Lower lobe of right lung (tissue), 2 donors: ENCODE measurements at regions not wholly inside any gene's neighbourhood (a gene's known extent, or its start where the extent isn't known, plus 50 kb on each side); places are given as distances from the start of the nearest gene placed in this dataset.

ENCODE experiments used
- ATAC-seq, 2 donors: fragments of 200-7000 bp; cut with Tn5 transposase; one replicate each; pipeline ENCODE4 v1.9.1; 2020 to 2022; ENCODE audit warnings: mild to moderate bottlenecking in 2 of 2, moderate library complexity in 2 of 2
- DNase-seq: peaks from one replicate; pipeline ENCODE4 v3.0.0-alpha.2; 2020
- H3K27ac ChIP-seq: fragments of 200-600 bp; one replicate; pipeline ENCODE4 v1.8.0; 2022
- H3K27me3 ChIP-seq: fragments of 200-600 bp; one replicate; pipeline ENCODE4 v1.8.0; 2022; ENCODE audit warnings: low read depth
- H3K36me3 ChIP-seq: fragments of 200-600 bp; one replicate; pipeline ENCODE4 v1.8.0; 2022; ENCODE audit warnings: mild to moderate bottlenecking
- H3K4me1 ChIP-seq: fragments of 200-600 bp; one replicate; pipeline ENCODE4 v1.8.0; 2022
- H3K4me3 ChIP-seq: fragments of 200-600 bp; one replicate; pipeline ENCODE4 v1.8.0; 2022; ENCODE audit warnings: mild to moderate bottlenecking
- H3K9me3 ChIP-seq: fragments of 200-600 bp; one replicate; pipeline ENCODE4 v1.8.0; 2022
- CTCF ChIP-seq: fragments of 200-600 bp; IDR thresholded peaks from one replicate; pipeline ENCODE4 v1.8.0; 2022; ENCODE audit warnings: antibody characterized with exemption, mild to moderate bottlenecking
- intact Hi-C: fragments of 100-400 bp; cut with DNase I; formaldehyde crosslinking; loops from one replicate; pipeline ENCODE4 v1.11.0; 2022
- donor health status: DM: no; HTN: yes; CAD: no; lungs with severe emphysema.

- intact Hi-C loops: no loop called here
- DNase-seq: no peak
Observed at GRCh38 chr7:46522354-46522906, 601.4 kb upstream of the IGFBP3 start.

GRCh38 chr7:46518713-46519112, 597.6 kb upstream of the IGFBP3 start:
- no peak for TF ChIP-seq CTCF
- no peak for ATAC-seq
- no peak overlapping the region for H3K4me3 ChIP-seq
- H3K36me3 ChIP-seq: no peaks in the 10 kb centered on the region
- H3K27ac ChIP-seq: no peak overlapping the region
- no peaks in the 10 kb centered on the region for H3K27me3 ChIP-seq
- no peak for DNase-seq
- H3K9me3 ChIP-seq: no peaks in the 10 kb centered on the region
- intact Hi-C loops: no loop called here
- H3K4me1 ChIP-seq: no peaks in the 10 kb centered on the region

More at GRCh38 chr7:46522354-46522906, 601.4 kb upstream of the IGFBP3 start:
- H3K4me3 ChIP-seq: no peak overlapping the region
- H3K9me3 ChIP-seq: peaks cover 3% of the 10 kb centered on the region
- H3K27ac ChIP-seq: no peak overlapping the region
- no peaks in the 10 kb centered on the region for H3K4me1 ChIP-seq
- no peak for TF ChIP-seq CTCF
- H3K27me3 ChIP-seq: no peaks in the 10 kb centered on the region
- H3K36me3 ChIP-seq: no peaks in the 10 kb centered on the region
- no peak for ATAC-seq

- no peak for TF ChIP-seq CTCF
- Histone ChIP-seq H3K4me1 (no peaks in the 10 kb centered on the region), H3K4me3 (no peak overlapping the region), H3K27me3 (no peaks in the 10 kb centered on the region), H3K36me3 (no peaks in the 10 kb centered on the region), H3K9me3 (no peaks in the 10 kb centered on the region), H3K27ac (no peak overlapping the region)
- no peak for ATAC-seq
- DNase-seq: no peak
- intact Hi-C loops: no loop called here
Observed at GRCh38 chr7:46515844-46516590, 594.9 kb upstream of the IGFBP3 start.

GRCh38 chr7:46513447-46513848, 592.4 kb upstream of the IGFBP3 start:
- intact Hi-C loops: no loop called here
- H3K4me1 ChIP-seq: no peaks in the 10 kb centered on the region
- H3K27me3 ChIP-seq: no peaks in the 10 kb centered on the region
- peaks cover 4% of the 10 kb centered on the region for H3K9me3 ChIP-seq
- H3K36me3 ChIP-seq: no peaks in the 10 kb centered on the region
- no peak for TF ChIP-seq CTCF
- no peak overlapping the region for H3K27ac ChIP-seq
- no peak overlapping the region for H3K4me3 ChIP-seq
- no peak for DNase-seq
- ATAC-seq: no peak

- Histone ChIP-seq H3K27ac (no peak overlapping the region), H3K9me3 (peaks cover 4% of the 10 kb centered on the region), H3K27me3 (no peaks in the 10 kb centered on the region), H3K36me3 (no peaks in the 10 kb centered on the region), H3K4me3 (no peak overlapping the region), H3K4me1 (no peaks in the 10 kb centered on the region)
- ATAC-seq (peak in 1 of 2 donors; percentile 53), DNase-seq (no peak)
- intact Hi-C loops: no loop called here
- no peak for TF ChIP-seq CTCF
Observed at GRCh38 chr7:46512891-46513413, 591.9 kb upstream of the IGFBP3 start.
